ENCODE measurements at regions not wholly inside any gene's neighbourhood (a gene's known extent, or its start where the extent isn't known, plus 50 kb on each side); places are given as distances from the start of the nearest gene placed in this dataset.
A peak's percentile ranks its signal among the peaks of the same experiment; 100 is the strongest.
"Not testable (repeated sequence)": the region's sequence is repeated elsewhere in the genome, so short reads cannot be mapped to it uniquely, and the experiment has no call there.

- H3K4me3 ChIP-seq (ENCODE audit: low read depth, low read length); DNase-seq (ENCODE audit: low read depth): not testable (repeated sequence)
Observed at GRCh38 chr17:26936645-26937044, 357.3 kb upstream of the WSB1 start.

- DNase-seq (ENCODE audit: low read depth); H3K4me3 ChIP-seq (ENCODE audit: low read depth, low read length): not testable (repeated sequence)
Observed at GRCh38 chr17:26937750-26938322, 356.1 kb upstream of the WSB1 start.

- not testable (repeated sequence) for DNase-seq (ENCODE audit: low read depth); H3K4me3 ChIP-seq (ENCODE audit: low read depth, low read length)
Observed at GRCh38 chr17:26939755-26940154, 354.2 kb upstream of the WSB1 start.

GRCh38 chr17:26940587-26940986 is 353.3 kb upstream of the WSB1 start:
- not testable (repeated sequence) for DNase-seq (ENCODE audit: low read depth); H3K4me3 ChIP-seq (ENCODE audit: low read depth, low read length)

GRCh38 chr17:26962255-26963162 is 331.4 kb upstream of the WSB1 start:
- DNase-seq (ENCODE audit: low read depth), result no peak
- no peak for TF ChIP-seq CTCF (IDR thresholded peaks at IDR 0.05; ENCODE audit: control insufficient read depth, extremely low read depth, insufficient read depth)
- peak overlapping the region; percentile 25; the same call in 1 of the 2 replicates for H3K4me3 ChIP-seq (ENCODE audit: low read depth, low read length)

- TF ChIP-seq CTCF (IDR thresholded peaks at IDR 0.05; ENCODE audit: control insufficient read depth, extremely low read depth, insufficient read depth), result no peak
- no peak overlapping the region; the same call in 1 of the 2 replicates for H3K4me3 ChIP-seq (ENCODE audit: low read depth, low read length)
Observed at GRCh38 chr17:26963163-26963503, 330.8 kb upstream of the WSB1 start.

GRCh38 chr17:26965898-26966624 is 327.9 kb upstream of the WSB1 start:
- DNase-seq (ENCODE audit: low read depth); H3K4me3 ChIP-seq (ENCODE audit: low read depth, low read length): not testable (repeated sequence)

More at GRCh38 chr17:26963163-26963503, 330.8 kb upstream of the WSB1 start:
- DNase-seq (ENCODE audit: low read depth), result no peak

GRCh38 chr17:26966625-26967179 is 327.2 kb upstream of the WSB1 start:
- not testable (repeated sequence) for H3K4me3 ChIP-seq (ENCODE audit: low read depth, low read length); DNase-seq (ENCODE audit: low read depth)

- not testable (repeated sequence) for DNase-seq (ENCODE audit: low read depth); H3K4me3 ChIP-seq (ENCODE audit: low read depth, low read length)
Observed at GRCh38 chr17:26981845-26982425, 312.0 kb upstream of the WSB1 start.

- H3K4me3 ChIP-seq (ENCODE audit: low read depth, low read length), result not testable (repeated sequence)
Observed at GRCh38 chr17:26982563-26982962, 311.4 kb upstream of the WSB1 start.

GRCh38 chr17:26987851-26988250 is 306.1 kb upstream of the WSB1 start:
- not testable (repeated sequence) for H3K4me3 ChIP-seq (ENCODE audit: low read depth, low read length); DNase-seq (ENCODE audit: low read depth)

More at GRCh38 chr17:26982563-26982962, 311.4 kb upstream of the WSB1 start:
- not testable (repeated sequence) for DNase-seq (ENCODE audit: low read depth)

- not testable (repeated sequence) for H3K4me3 ChIP-seq (ENCODE audit: low read depth, low read length); DNase-seq (ENCODE audit: low read depth)
Observed at GRCh38 chr17:26994648-26995047, 299.3 kb upstream of the WSB1 start.

GRCh38 chr17:26996146-26996916 is 297.6 kb upstream of the WSB1 start:
- not testable (repeated sequence) for DNase-seq (ENCODE audit: low read depth); H3K4me3 ChIP-seq (ENCODE audit: low read depth, low read length)
